SK-N-SH treated with all-trans-retinoic acid at 6 μM for 48 hours (cell line): ENCODE measurements at regions not wholly inside any gene's neighbourhood (a gene's known extent, or its start where the extent isn't known, plus 50 kb on each side); places are given as distances from the start of the nearest gene placed in this dataset.

Source experiments
- ATAC-seq: fragments of 200-7000 bp; cut with Tn5 transposase; 3 replicates; pipeline ENCODE4 v1.9.1; 2020; ENCODE audit warnings: mild to moderate bottlenecking, moderate library complexity
- ARNTL ChIP-seq: fragments of 450-650 bp; formaldehyde crosslinking; IDR thresholded peaks from 2 replicates; pipeline ENCODE4 v1.5.0; 2020; ENCODE audit warnings: low read depth, mild to moderate bottlenecking, moderate library complexity, borderline replicate concordance
- BACH2 ChIP-seq: fragments of 250-450 bp; sonication (Bioruptor Pico); IDR thresholded peaks from 2 replicates; pipeline ENCODE4 v1.9.0; 2021; ENCODE audit warnings: mild to moderate bottlenecking, borderline replicate concordance
- CREB5 ChIP-seq: fragments of 250-450 bp; sonication (Bioruptor Pico); IDR thresholded peaks from 2 replicates; pipeline ENCODE4 v1.5.1; 2020; ENCODE audit warnings: low read depth, mild to moderate bottlenecking, moderate library complexity
- CSDC2 ChIP-seq: fragments of 250-450 bp; sonication (Bioruptor Pico); IDR thresholded peaks from 2 replicates; pipeline ENCODE4 v1.5.0; 2020; ENCODE audit warnings: mild to moderate bottlenecking, moderate library complexity
- CSRNP3 ChIP-seq: fragments of 250-450 bp; sonication (Bioruptor Pico); IDR thresholded peaks from 2 replicates; pipeline ENCODE4 v1.5.1; 2021; ENCODE audit warnings: mild to moderate bottlenecking, moderate library complexity
- ESRRG ChIP-seq: fragments of 250-450 bp; sonication (Bioruptor Pico); IDR thresholded peaks from 2 replicates; pipeline ENCODE4 v1.6.1; 2021; ENCODE audit warnings: mild to moderate bottlenecking
- GLIS3 ChIP-seq: fragments of 250-450 bp; sonication (Bioruptor Pico); IDR thresholded peaks from 2 replicates; pipeline ENCODE4 v1.5.0; 2020; ENCODE audit warnings: mild to moderate bottlenecking, moderate library complexity
- ISL1 ChIP-seq: fragments of 250-450 bp; sonication (Bioruptor Pico); IDR thresholded peaks from 2 replicates; pipeline ENCODE4 v2.1.2; 2022; ENCODE audit warnings: mild to moderate bottlenecking, moderate library complexity
- OSR1 ChIP-seq: fragments of 250-450 bp; sonication (Bioruptor Pico); IDR thresholded peaks from 2 replicates; pipeline ENCODE4 v1.8.0; 2022; ENCODE audit warnings: moderate library complexity, mild to moderate bottlenecking, inconsistent platforms
- PATZ1 ChIP-seq: fragments of 250-450 bp; sonication (Bioruptor Pico); IDR thresholded peaks from 2 replicates; pipeline ENCODE4 v1.8.0; 2020; ENCODE audit warnings: mild to moderate bottlenecking, moderate library complexity, borderline replicate concordance
- POU6F1 ChIP-seq: fragments of 250-450 bp; sonication (Bioruptor Pico); IDR thresholded peaks from 2 replicates; pipeline ENCODE4 v1.8.0; 2021; ENCODE audit warnings: low read depth, mild to moderate bottlenecking, moderate library complexity, borderline replicate concordance
- PPARA ChIP-seq: fragments of 250-450 bp; sonication (Bioruptor Pico); IDR thresholded peaks from 2 replicates; pipeline ENCODE4 v1.5.0; 2020; ENCODE audit warnings: mild to moderate bottlenecking, borderline replicate concordance
- SNAI2 ChIP-seq: fragments of 250-450 bp; sonication (Bioruptor Pico); IDR thresholded peaks from 2 replicates; pipeline ENCODE4 v1.5.0; 2020; ENCODE audit warnings: mild to moderate bottlenecking, moderate library complexity
- TCF4 ChIP-seq: fragments of 250-450 bp; sonication (Bioruptor Pico); IDR thresholded peaks from 2 replicates; pipeline ENCODE4 v1.8.0; 2021; ENCODE audit warnings: mild to moderate bottlenecking, moderate library complexity, borderline replicate concordance
- TOX ChIP-seq: fragments of 250-450 bp; sonication (Bioruptor Pico); IDR thresholded peaks from 2 replicates; pipeline ENCODE4 v1.8.0; 2021; ENCODE audit warnings: mild to moderate bottlenecking, moderate library complexity, borderline replicate concordance
- TSHZ2 ChIP-seq: fragments of 250-450 bp; sonication (Bioruptor Pico); IDR thresholded peaks from 2 replicates; pipeline ENCODE4 v1.5.0; 2020; ENCODE audit warnings: mild to moderate bottlenecking, moderate library complexity
- ZC3H10 ChIP-seq: fragments of 250-450 bp; sonication (Bioruptor Pico); IDR thresholded peaks from 2 replicates; pipeline ENCODE4 v1.5.1; 2021; ENCODE audit warnings: mild to moderate bottlenecking, moderate library complexity
- ZFP30 ChIP-seq: fragments of 450-650 bp; formaldehyde crosslinking; IDR thresholded peaks from 2 replicates; pipeline ENCODE4 v1.5.0; 2022; ENCODE audit warnings: mild to moderate bottlenecking, moderate library complexity
- ZNF565 ChIP-seq: fragments of 450-650 bp; formaldehyde crosslinking; conservative IDR thresholded peaks from 2 replicates; pipeline ENCODE4 v1.5.0; 2020; ENCODE audit warnings: low read depth, mild to moderate bottlenecking, moderate library complexity
- ZNF70 ChIP-seq: fragments of 450-650 bp; formaldehyde crosslinking; IDR thresholded peaks from 2 replicates; pipeline ENCODE4 v1.5.0; 2020; ENCODE audit warnings: mild to moderate bottlenecking, moderate library complexity
- ZNF8 ChIP-seq: fragments of 450-650 bp; formaldehyde crosslinking; IDR thresholded peaks from 2 replicates; pipeline ENCODE4 v1.5.0; 2020; ENCODE audit warnings: mild to moderate bottlenecking, moderate library complexity

- ATAC-seq: no peak
- TF ChIP-seq ZNF70: no peak
- no peak for TF ChIP-seq ZFP30 (CRISPR knock-in tag)
- no peak for TF ChIP-seq ESRRG (CRISPR knock-in tag)
- TF ChIP-seq TCF4: no peak
- TF ChIP-seq BACH2: no peak
- no peak for TF ChIP-seq CREB5 (CRISPR knock-in tag)
- no peak for TF ChIP-seq PATZ1 (CRISPR knock-in tag)
- no peak for TF ChIP-seq GLIS3 (CRISPR knock-in tag)
- no peak for TF ChIP-seq CSRNP3 (CRISPR knock-in tag)
- TF ChIP-seq POU6F1 (CRISPR knock-in tag): no peak
- TF ChIP-seq ISL1: no peak
- TF ChIP-seq ZNF565: no peak
- TF ChIP-seq OSR1 (CRISPR knock-in tag): no peak
- TF ChIP-seq ZNF8 (CRISPR knock-in tag): no peak
Measured at GRCh38 chr5:130992621-130993020, 172.4 kb downstream of the HINT1 start.

- ATAC-seq: peak; percentile 97
- TF ChIP-seq ZNF70: no peak
- TF ChIP-seq ZFP30 (CRISPR knock-in tag): no peak
- no peak for TF ChIP-seq BACH2
- TF ChIP-seq GLIS3 (CRISPR knock-in tag): no peak
- TF ChIP-seq ARNTL: no peak
- TF ChIP-seq TSHZ2 (CRISPR knock-in tag): no peak
- TF ChIP-seq ZC3H10 (CRISPR knock-in tag): no peak
- no peak for TF ChIP-seq ISL1
- no peak for TF ChIP-seq ESRRG (CRISPR knock-in tag)
- TF ChIP-seq TOX: no peak
- TF ChIP-seq ZNF8 (CRISPR knock-in tag): no peak
- no peak for TF ChIP-seq PATZ1 (CRISPR knock-in tag)
- TF ChIP-seq PPARA: no peak
Measured at GRCh38 chr5:130992095-130992494, 173.0 kb downstream of the HINT1 start.

- ATAC-seq: peak; percentile 74
- TF ChIP-seq ARNTL (no peak), SNAI2 (CRISPR knock-in tag) (no peak), TSHZ2 (CRISPR knock-in tag) (no peak), BACH2 (no peak), CREB5 (CRISPR knock-in tag) (no peak), GLIS3 (CRISPR knock-in tag) (no peak), ZNF565 (no peak), ESRRG (CRISPR knock-in tag) (no peak), ZC3H10 (CRISPR knock-in tag) (no peak), CSDC2 (CRISPR knock-in tag) (no peak)
Measured at GRCh38 chr5:130985776-130986175, 179.3 kb downstream of the HINT1 start.
